Retinal pigment epithelial cell (primary cell): ENCODE measurements at regions not wholly inside any gene's neighbourhood (a gene's known extent, or its start where the extent isn't known, plus 50 kb on each side); places are given as distances from the start of the nearest gene placed in this dataset.
"Not testable (repeated sequence)": the region's sequence is repeated elsewhere in the genome, so short reads cannot be mapped to it uniquely, and the experiment has no call there.

Experiments used
- DNase-seq: peaks from one replicate; pipeline ENCODE4 v3.0.0-alpha.2; 2010; ENCODE audit warnings: low read depth
- H3K4me3 ChIP-seq: 2 replicates; pipeline ENCODE4 v1.5.1; 2011; ENCODE audit warnings: mild to moderate bottlenecking, low read length, control low read depth, moderate library complexity
- TF ChIP-seq, protein P1 (sequence below): conservative IDR thresholded peaks from 2 replicates; pipeline ENCODE4 v1.5.1; 2011; ENCODE audit warnings: low read depth, low read length, control low read depth, inconsistent platforms

DNA sequence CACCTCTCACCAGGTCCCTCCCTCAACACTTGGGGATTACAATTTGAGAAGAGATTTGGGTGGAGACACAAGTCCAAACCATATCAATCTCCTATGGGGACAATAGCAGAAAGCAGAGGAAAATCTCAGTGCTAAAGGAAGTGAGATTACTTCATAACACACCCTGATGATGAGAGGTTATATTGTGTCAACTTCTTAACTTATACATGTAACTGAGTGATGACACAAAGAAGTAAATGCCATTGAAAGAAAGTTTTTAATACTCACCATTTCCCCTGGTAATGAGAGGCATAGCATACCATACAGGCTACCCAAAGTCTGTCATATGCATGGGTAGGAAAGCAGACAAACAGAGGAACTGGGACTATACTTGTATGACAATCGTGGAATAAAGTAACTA is 137.2 kb downstream of the MMUT start:
- H3K4me3 ChIP-seq: no peak overlapping the region
- no peak for DNase-seq
- TF ChIP-seq, protein P1, sequence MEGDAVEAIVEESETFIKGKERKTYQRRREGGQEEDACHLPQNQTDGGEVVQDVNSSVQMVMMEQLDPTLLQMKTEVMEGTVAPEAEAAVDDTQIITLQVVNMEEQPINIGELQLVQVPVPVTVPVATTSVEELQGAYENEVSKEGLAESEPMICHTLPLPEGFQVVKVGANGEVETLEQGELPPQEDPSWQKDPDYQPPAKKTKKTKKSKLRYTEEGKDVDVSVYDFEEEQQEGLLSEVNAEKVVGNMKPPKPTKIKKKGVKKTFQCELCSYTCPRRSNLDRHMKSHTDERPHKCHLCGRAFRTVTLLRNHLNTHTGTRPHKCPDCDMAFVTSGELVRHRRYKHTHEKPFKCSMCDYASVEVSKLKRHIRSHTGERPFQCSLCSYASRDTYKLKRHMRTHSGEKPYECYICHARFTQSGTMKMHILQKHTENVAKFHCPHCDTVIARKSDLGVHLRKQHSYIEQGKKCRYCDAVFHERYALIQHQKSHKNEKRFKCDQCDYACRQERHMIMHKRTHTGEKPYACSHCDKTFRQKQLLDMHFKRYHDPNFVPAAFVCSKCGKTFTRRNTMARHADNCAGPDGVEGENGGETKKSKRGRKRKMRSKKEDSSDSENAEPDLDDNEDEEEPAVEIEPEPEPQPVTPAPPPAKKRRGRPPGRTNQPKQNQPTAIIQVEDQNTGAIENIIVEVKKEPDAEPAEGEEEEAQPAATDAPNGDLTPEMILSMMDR: no peak

DNA sequence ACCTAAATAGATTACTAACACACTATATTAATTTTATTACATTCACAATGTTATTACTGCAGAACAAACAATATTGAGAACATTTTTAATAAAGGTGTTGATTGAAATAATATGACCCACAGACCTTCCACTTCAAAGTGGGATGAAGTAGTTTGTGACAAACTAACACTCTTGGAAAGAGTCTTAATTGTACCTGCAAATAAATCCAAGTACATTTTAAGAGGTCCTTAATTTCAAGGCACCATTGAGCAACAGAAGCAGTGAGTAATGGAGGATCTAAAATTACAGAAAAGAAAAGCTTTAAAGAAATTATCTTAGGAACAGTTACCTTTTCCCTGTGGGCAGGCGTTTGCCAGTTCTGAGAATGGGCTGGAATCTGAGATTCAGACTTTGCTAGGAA is 140.2 kb downstream of the MMUT start:
- H3K4me3 ChIP-seq: no peak overlapping the region
- TF ChIP-seq, protein P1: no peak
- DNase-seq: no peak

DNA sequence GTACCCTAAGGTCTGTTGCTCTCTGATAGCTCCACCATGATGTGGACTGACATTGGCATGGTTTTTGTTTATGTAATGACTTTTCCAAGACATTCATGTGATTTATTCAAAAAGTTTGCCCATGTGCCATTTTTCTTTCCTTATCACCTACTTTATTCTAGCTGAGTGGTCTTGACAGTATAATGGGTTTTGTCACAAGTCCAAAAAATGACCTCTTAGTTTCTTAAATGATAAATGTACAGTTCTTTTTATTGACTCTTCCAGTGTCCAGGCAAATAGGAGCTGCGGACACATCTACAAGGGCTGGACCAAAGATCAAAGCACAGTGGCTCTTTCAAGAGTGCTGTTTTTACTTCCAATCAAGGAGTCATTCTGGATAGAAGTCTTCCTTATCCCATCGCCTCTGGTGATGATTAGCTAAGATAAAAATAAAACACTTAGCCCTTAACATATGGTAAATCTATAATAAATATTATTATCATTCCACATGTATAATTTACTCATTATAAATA is 141.4 kb downstream of the MMUT start:
- no peak for DNase-seq
- no peak overlapping the region for H3K4me3 ChIP-seq
- TF ChIP-seq, protein P1: no peak

DNA sequence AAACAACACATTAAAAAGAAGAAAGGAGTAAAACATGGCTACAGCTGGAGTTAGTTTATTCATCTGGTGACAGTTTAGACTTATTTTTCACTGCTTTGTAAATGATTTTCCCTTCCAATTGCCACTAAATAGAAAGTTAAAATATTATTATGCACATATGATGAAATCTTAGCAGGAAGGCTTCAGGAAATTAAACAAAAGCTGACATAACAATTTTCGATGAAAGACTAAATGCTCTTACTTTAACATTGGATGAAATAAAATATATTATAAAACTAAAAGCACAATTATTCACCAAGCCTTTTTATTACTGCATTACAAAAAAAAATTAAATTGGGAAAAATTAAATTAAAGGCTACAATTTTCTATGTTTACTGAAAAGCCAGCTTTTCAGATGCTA is 158.0 kb downstream of the MMUT start:
- TF ChIP-seq, protein P1: no peak
- DNase-seq: no peak
- H3K4me3 ChIP-seq: no peak overlapping the region

DNA sequence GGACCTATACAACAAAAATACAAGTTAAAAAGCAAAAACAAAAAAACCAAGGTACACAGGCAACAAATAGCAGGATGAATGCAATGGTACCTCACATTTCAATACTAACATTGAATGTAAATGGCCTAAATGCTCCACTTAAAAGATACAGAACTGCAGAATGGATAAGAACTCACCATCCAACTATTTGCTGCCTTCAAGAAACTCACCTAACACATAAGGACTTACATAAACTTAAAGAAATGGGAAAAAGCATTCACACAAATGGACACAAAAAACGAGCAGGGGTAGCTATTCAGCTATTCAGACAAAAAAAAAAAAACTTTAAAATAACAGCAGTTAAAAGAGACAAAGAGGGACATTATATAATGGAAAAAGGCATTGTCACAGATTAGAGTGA is 158.7 kb downstream of the MMUT start:
- not testable (repeated sequence) for H3K4me3 ChIP-seq, DNase-seq

DNA sequence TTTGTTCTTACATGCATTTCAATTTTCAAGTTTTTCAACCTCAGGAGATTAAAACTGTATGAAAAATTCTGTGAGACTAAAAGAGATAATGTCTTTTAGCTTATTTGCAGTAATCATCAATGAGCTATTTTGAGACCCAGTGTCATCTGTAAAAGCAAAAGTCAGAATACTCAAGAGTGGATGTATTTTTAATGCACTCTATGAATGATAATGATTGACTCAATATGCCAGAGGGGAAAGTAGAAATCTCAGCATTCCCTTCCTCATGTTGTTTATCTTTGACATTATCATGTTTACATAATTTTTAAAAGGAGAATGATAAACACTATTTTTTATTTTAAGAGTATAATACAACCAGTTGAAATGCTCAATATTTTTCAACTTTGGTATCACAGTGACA is 162.1 kb downstream of the MMUT start:
- TF ChIP-seq, protein P1: no peak
- H3K4me3 ChIP-seq: no peak overlapping the region
- DNase-seq: no peak

DNA sequence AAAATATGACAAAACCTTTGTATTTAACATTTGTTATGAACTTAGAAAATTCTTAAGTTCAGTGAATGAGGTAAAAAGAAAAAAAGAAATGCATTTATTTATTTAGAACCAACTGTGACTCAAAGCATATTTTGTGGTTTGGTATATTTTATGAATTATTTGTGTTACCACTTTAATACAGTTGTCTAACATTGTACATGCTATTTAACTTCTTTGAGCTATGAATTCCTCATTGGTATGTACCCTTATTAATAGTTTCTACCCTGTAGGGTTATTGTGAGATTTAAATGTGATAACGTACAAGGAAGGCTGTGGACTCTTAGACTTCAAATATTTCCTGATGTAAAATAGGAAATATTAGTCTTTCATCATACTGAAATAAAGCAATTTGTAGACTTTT is 162.6 kb downstream of the MMUT start:
- no peak for DNase-seq
- TF ChIP-seq, protein P1: no peak
- no peak overlapping the region for H3K4me3 ChIP-seq

DNA sequence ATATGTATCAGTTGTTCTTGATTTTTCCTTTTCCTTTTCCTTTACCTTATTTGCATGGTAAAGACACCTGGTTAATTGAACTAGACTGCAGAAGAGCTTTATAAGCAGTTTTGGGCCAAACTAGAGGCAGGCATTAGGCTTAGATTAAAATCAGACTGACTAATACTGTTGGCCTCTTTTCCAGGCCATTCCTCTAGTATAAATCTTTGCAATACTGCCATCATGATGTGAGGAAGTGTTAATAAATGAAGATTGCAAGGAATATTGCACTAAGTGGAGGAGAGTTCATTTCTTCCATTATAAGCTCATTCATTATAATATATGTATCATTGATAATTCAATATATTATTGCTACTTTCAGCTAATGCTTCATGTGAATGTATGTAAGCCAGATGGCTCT is 163.8 kb downstream of the MMUT start:
- DNase-seq: peak; percentile 4
- TF ChIP-seq, protein P1: no peak
- H3K4me3 ChIP-seq: no peak overlapping the region
